IPS DF 6.9 (cell line): ENCODE measurements at regions not wholly inside any gene's neighbourhood (a gene's known extent, or its start where the extent isn't known, plus 50 kb on each side); places are given as distances from the start of the nearest gene placed in this dataset.
"Not testable (repeated sequence)": the region's sequence is repeated elsewhere in the genome, so short reads cannot be mapped to it uniquely, and the experiment has no call there.

ENCODE experiments used
- DNase-seq: peaks from one replicate; pipeline ENCODE4 v3.0.0-alpha.2; 2013; ENCODE audit warnings: low read depth, low spot score
- H3K27ac ChIP-seq: one replicate; pipeline ENCODE4 v1.5.1; 2013; ENCODE audit warnings: low read length, control low read depth
- H3K27me3 ChIP-seq: 2 replicates; pipeline ENCODE4 v1.6.1; 2013; ENCODE audit warnings: mild to moderate bottlenecking, low read length; ENCODE audit not compliant: control insufficient read depth, insufficient read depth
- H3K36me3 ChIP-seq: 2 replicates; pipeline ENCODE4 v1.6.1; 2013; ENCODE audit warnings: low read length; ENCODE audit not compliant: control insufficient read depth, insufficient read depth
- H3K4me1 ChIP-seq: 2 replicates; pipeline ENCODE4 v1.6.1; 2013; ENCODE audit warnings: low read length; ENCODE audit not compliant: control insufficient read depth, insufficient read depth
- H3K4me3 ChIP-seq: 2 replicates; pipeline ENCODE4 v1.5.1; 2013; ENCODE audit warnings: mild to moderate bottlenecking, low read length
- H3K9me3 ChIP-seq: 2 replicates; pipeline ENCODE4 v1.6.1; 2013; ENCODE audit warnings: low read length, inconsistent platforms; ENCODE audit not compliant: control insufficient read depth, insufficient read depth
- WGBS: extraction: QIAGEN DNeasy Blood & Tissue Kit; methylation state at CpG from one replicate; pipeline ENCODE4 v1.1.7; 2013; ENCODE audit warnings: mixed read lengths, missing lambda C conversion rate; ENCODE audit not compliant: insufficient read length, insufficient coverage; 5-methylcytosine and 5-hydroxymethylcytosine counted together

GRCh38 chr1:213622365-213623063 lies 365.3 kb upstream of the PROX1 start:
- Histone ChIP-seq H3K36me3 (no peaks in the 10 kb centered on the region), H3K27me3 (no peaks in the 10 kb centered on the region), H3K27ac (no peak overlapping the region), H3K9me3 (no peaks in the 10 kb centered on the region), H3K4me3 (no peak overlapping the region), H3K4me1 (no peaks in the 10 kb centered on the region)
- WGBS, result no CpG with 5 or more reads among the region's 19 CpGs
- no peak for DNase-seq

- no peak overlapping the region for H3K27ac ChIP-seq
- H3K27me3 ChIP-seq, result no peaks in the 10 kb centered on the region
- no peak for DNase-seq
- no peaks in the 10 kb centered on the region for H3K36me3 ChIP-seq
- WGBS, result no CpG with 5 or more reads among the region's 9 CpGs
- no peaks in the 10 kb centered on the region for H3K9me3 ChIP-seq
- H3K4me1 ChIP-seq, result no peaks in the 10 kb centered on the region
- H3K4me3 ChIP-seq, result no peak overlapping the region
These were observed 364.6 kb upstream of the PROX1 start for GRCh38 chr1:213623064-213623581.

- H3K27ac ChIP-seq, result no peak overlapping the region
- DNase-seq, result no peak
- no CpG with 5 or more reads among the region's 4 CpGs for WGBS
These were observed 363.9 kb upstream of the PROX1 start for GRCh38 chr1:213623862-213624261.

GRCh38 chr1:213636778-213637177 lies 351.0 kb upstream of the PROX1 start:
- not testable (repeated sequence) for H3K9me3 ChIP-seq, H3K27ac ChIP-seq, H3K4me1 ChIP-seq, DNase-seq, H3K27me3 ChIP-seq, H3K4me3 ChIP-seq, H3K36me3 ChIP-seq

More at GRCh38 chr1:213623862-213624261, 363.9 kb upstream of the PROX1 start:
- H3K4me3 ChIP-seq, result no peak overlapping the region
- no peaks in the 10 kb centered on the region for H3K9me3 ChIP-seq
- H3K27me3 ChIP-seq, result no peaks in the 10 kb centered on the region
- H3K36me3 ChIP-seq, result no peaks in the 10 kb centered on the region
- H3K4me1 ChIP-seq, result no peaks in the 10 kb centered on the region

- no peaks in the 10 kb centered on the region for H3K4me1 ChIP-seq
- no peak overlapping the region for H3K4me3 ChIP-seq
- H3K36me3 ChIP-seq, result no peaks in the 10 kb centered on the region
- DNase-seq, result no peak
- H3K9me3 ChIP-seq, result no peaks in the 10 kb centered on the region
- no peaks in the 10 kb centered on the region for H3K27me3 ChIP-seq
- no peak overlapping the region for H3K27ac ChIP-seq
- 100% methylated on average over 1 of the region's 2 CpGs for WGBS
These were observed 346.5 kb upstream of the PROX1 start for GRCh38 chr1:213641312-213641711.

- H3K36me3 ChIP-seq, result no peaks in the 10 kb centered on the region
- no peak overlapping the region for H3K4me3 ChIP-seq
- no peaks in the 10 kb centered on the region for H3K9me3 ChIP-seq
- H3K27ac ChIP-seq, result no peak overlapping the region
- no peak for DNase-seq
- H3K4me1 ChIP-seq, result no peaks in the 10 kb centered on the region
- H3K27me3 ChIP-seq, result no peaks in the 10 kb centered on the region
These were observed 344.4 kb upstream of the PROX1 start for GRCh38 chr1:213643360-213643759.

GRCh38 chr1:213647864-213648650 lies 339.7 kb upstream of the PROX1 start:
- H3K9me3 ChIP-seq, result no peaks in the 10 kb centered on the region
- no peak overlapping the region for H3K4me3 ChIP-seq
- DNase-seq, result no peak
- no peak overlapping the region for H3K27ac ChIP-seq
- peaks cover 1% of the 10 kb centered on the region for H3K4me1 ChIP-seq
- no peaks in the 10 kb centered on the region for H3K27me3 ChIP-seq
- WGBS, result no CpG with 5 or more reads among the region's 2 CpGs
- H3K36me3 ChIP-seq, result no peaks in the 10 kb centered on the region

GRCh38 chr1:213649373-213649772 lies 338.4 kb upstream of the PROX1 start:
- no peak overlapping the region for H3K4me3 ChIP-seq
- no peaks in the 10 kb centered on the region for H3K27me3 ChIP-seq
- H3K36me3 ChIP-seq, result no peaks in the 10 kb centered on the region
- no CpG with 5 or more reads among the region's 10 CpGs for WGBS
- H3K27ac ChIP-seq, result no peak overlapping the region
- DNase-seq, result no peak
- no peaks in the 10 kb centered on the region for H3K9me3 ChIP-seq
- peaks cover 1% of the 10 kb centered on the region for H3K4me1 ChIP-seq

- Histone ChIP-seq H3K27me3 (no peaks in the 10 kb centered on the region), H3K4me3 (no peak overlapping the region), H3K27ac (no peak overlapping the region), H3K9me3 (no peaks in the 10 kb centered on the region), H3K36me3 (no peaks in the 10 kb centered on the region), H3K4me1 (peaks cover 1% of the 10 kb centered on the region)
- no CpG with 5 or more reads among the region's 2 CpGs for WGBS
- no peak for DNase-seq
These were observed 337.2 kb upstream of the PROX1 start for GRCh38 chr1:213650603-213651002.

- H3K36me3 ChIP-seq, result no peaks in the 10 kb centered on the region
- peaks cover 3% of the 10 kb centered on the region for H3K4me1 ChIP-seq
- H3K27ac ChIP-seq, result no peak overlapping the region
- no CpG with 5 or more reads among the region's 4 CpGs for WGBS
- H3K4me3 ChIP-seq, result no peak overlapping the region
- no peaks in the 10 kb centered on the region for H3K9me3 ChIP-seq
- no peak for DNase-seq
- H3K27me3 ChIP-seq, result no peaks in the 10 kb centered on the region
These were observed 336.7 kb upstream of the PROX1 start for GRCh38 chr1:213651077-213651476.
